Right lobe of liver (tissue), 6 donors: ENCODE measurements at regions not wholly inside any gene's neighbourhood (a gene's known extent, or its start where the extent isn't known, plus 50 kb on each side); places are given as distances from the start of the nearest gene placed in this dataset.

ENCODE experiments used
- ATAC-seq, 4 donors: fragments of 200-7000 bp; cut with Tn5 transposase; one replicate each; pipeline ENCODE4 v1.9.1; 2020; ENCODE audit warnings: mild to moderate bottlenecking in 4 of 4, moderate library complexity in 4 of 4
- DNase-seq, 3 donors: peaks; one replicate each; pipeline ENCODE4 v3.0.0-alpha.2; 2020
- H3K27ac ChIP-seq, 3 donors: fragments of 200-600 bp; one replicate each; pipeline ENCODE4 v1.8.0; 2022
- H3K27me3 ChIP-seq, 2 donors: fragments of 200-600 bp; one replicate each; pipeline ENCODE4 v1.8.0; 2022
- H3K36me3 ChIP-seq, 4 donors: fragments of 200-600 bp; sonication (generic) in 1 of 4; one replicate each; pipeline versions ENCODE4 v1.5.1 to v1.8.0; 2017 to 2022; ENCODE audit warnings: control low read depth in 1 of 4
- H3K4me1 ChIP-seq, 4 donors: fragments of 200-600 bp; sonication (generic) in 1 of 4; one replicate each; pipeline versions ENCODE4 v1.5.1 to v1.8.0; 2017 to 2022; ENCODE audit warnings: control low read depth in 1 of 4
- H3K4me3 ChIP-seq, 3 donors: fragments of 200-600 bp; one replicate each; pipeline ENCODE4 v1.8.0; 2022
- H3K9me3 ChIP-seq, 4 donors: fragments of 200-600 bp; sonication (generic) in 1 of 4; one replicate each; pipeline versions ENCODE4 v1.5.1 to v1.8.0; 2017 to 2022; ENCODE audit warnings: control low read depth in 1 of 4
- POLR2A ChIP-seq: fragments of 450-650 bp; IDR thresholded peaks from one replicate; pipeline ENCODE4 v1.6.1; 2017; ENCODE audit warnings: antibody characterized with exemption, mild to moderate bottlenecking
- WGBS: methylation state at CpG from one replicate; pipeline ENCODE4 v1.1.6; 2018; ENCODE audit warnings: low coverage, low lambda C conversion rate; ENCODE audit not compliant: insufficient coverage; ENCODE audit errors: missing lambda C conversion rate; 5-methylcytosine and 5-hydroxymethylcytosine counted together
- intact Hi-C, 2 donors: fragments of 100-400 bp; cut with DNase I; formaldehyde crosslinking; loops; one replicate each; pipeline versions ENCODE4 v1.11.2 to v1.14.1; 2022
- TF ChIP-seq, protein P1 (sequence below), 4 donors: fragments of 200-600 bp in 3 of 4; fragments of 450-650 bp in 1 of 4; IDR thresholded peaks; one replicate each; pipeline versions ENCODE4 v1.5.1 to v1.8.0; 2016 to 2022; ENCODE audit warnings: antibody characterized with exemption in 4 of 4, mild to moderate bottlenecking in 2 of 4
- donor health status: DM: no; HTN: yes; CAD: no.
- donor health status: DM: no; HTN: no; CAD: no.
- donor health status: DM: no; HTN: no; CAD: no.
- donor health status: DM: no; HTN: yes; CAD: no.
- donor health status: DM: no; HTN: yes; CAD: no.

DNA sequence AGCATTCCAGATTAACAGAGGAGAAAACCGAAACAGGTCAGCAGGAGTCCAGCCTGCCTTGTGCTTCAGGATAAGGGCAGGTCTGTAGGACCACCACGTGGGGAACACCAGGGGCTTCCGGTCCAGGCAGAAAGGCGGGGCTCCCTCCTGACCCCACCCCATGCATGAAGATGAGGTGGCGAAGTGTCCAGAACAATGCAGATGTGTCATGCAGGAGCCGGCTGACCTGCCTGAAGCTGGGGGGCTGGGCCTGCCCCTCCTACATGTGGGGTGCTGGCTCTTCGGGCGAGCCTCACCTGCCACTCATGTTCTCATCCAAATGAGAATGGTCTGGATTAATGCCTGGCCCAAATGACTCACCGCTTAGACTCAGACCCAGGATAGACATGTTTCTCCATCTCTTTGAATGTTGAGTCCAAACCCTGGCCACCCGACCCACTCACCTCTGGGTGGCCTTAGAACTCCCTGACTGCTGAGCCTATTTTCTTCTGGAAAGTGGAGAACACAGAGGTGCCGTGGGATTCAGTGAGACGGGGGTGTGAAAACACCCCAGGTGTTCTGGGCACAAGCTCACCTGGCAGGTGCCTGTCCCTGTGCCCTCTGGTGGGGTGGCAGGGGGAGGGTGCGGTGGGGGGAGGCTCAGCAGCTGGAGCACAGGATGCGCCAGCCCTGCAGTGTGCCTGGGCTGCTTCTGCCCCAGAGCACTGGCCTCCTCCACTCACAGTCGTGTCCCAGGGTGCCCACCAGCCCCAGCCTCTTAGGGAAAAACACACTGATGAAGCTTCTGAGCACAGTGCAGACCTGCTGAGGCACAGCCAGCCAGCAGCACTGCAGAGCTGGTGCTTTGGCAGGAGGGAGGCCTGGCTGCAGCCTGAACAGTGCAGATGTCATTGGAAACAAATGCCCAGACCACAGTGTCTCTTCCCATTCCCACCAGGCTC lies 55.2 kb upstream of the GDF10 start:
- TF ChIP-seq POLR2A, result no peak
- TF ChIP-seq, protein P1, sequence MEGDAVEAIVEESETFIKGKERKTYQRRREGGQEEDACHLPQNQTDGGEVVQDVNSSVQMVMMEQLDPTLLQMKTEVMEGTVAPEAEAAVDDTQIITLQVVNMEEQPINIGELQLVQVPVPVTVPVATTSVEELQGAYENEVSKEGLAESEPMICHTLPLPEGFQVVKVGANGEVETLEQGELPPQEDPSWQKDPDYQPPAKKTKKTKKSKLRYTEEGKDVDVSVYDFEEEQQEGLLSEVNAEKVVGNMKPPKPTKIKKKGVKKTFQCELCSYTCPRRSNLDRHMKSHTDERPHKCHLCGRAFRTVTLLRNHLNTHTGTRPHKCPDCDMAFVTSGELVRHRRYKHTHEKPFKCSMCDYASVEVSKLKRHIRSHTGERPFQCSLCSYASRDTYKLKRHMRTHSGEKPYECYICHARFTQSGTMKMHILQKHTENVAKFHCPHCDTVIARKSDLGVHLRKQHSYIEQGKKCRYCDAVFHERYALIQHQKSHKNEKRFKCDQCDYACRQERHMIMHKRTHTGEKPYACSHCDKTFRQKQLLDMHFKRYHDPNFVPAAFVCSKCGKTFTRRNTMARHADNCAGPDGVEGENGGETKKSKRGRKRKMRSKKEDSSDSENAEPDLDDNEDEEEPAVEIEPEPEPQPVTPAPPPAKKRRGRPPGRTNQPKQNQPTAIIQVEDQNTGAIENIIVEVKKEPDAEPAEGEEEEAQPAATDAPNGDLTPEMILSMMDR (IDR thresholded peaks at IDR 0.05), result no peak
- no peaks in the 10 kb centered on the region for H3K4me1 ChIP-seq
- DNase-seq (no peak), ATAC-seq (no peak)
- no peaks in the 10 kb centered on the region for H3K27me3 ChIP-seq
- H3K36me3 ChIP-seq, result no peaks in the 10 kb centered on the region
- no peaks in the 10 kb centered on the region for H3K9me3 ChIP-seq
- 72% methylated on average over 7 of the region's 15 CpGs for WGBS
- no peak overlapping the region for H3K27ac ChIP-seq
- no peak overlapping the region for H3K4me3 ChIP-seq
- intact Hi-C loops, result no loop called here

DNA sequence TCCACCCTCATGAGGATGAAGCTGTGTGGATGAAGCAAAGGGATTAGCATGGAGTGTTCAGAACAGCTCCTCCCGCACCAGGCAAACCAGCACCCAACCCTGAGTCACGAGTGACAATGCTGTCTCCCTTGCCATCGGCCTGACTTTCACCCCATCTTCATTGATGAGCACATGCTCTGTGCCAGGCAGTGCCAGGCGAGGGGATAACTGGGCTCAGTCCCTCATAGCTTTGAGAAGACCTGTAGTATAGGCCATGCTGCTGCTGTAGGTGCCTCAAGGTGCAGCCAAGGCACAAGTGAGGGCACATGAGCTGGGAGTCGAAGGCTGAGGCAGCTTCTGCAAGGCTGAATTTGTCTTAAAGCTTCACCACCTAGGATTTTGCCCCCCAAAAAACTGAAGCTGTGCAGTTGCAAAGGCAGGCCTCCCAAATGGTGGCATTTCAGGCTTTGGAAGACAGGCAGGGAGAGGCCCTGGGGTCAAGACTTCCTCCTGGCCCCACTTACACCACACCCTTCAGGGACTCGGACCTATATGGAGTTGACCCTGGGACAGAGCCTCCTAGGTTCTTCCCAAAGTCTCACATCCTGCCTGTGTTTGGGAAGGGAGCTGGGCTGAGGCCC lies 54.2 kb upstream of the GDF10 start:
- Histone ChIP-seq H3K27ac (no peak overlapping the region), H3K4me1 (no peaks in the 10 kb centered on the region), H3K9me3 (no peaks in the 10 kb centered on the region), H3K36me3 (no peaks in the 10 kb centered on the region), H3K4me3 (no peak overlapping the region), H3K27me3 (no peaks in the 10 kb centered on the region)
- DNase-seq, result peak in 1 of 3 donors; percentile 28
- 75% methylated on average over 2 of the region's 6 CpGs for WGBS
- TF ChIP-seq POLR2A, result no peak
- TF ChIP-seq, protein P1 (IDR thresholded peaks at IDR 0.05), result no peak
- ATAC-seq, result no peak
- intact Hi-C loops, result no loop called here

DNA sequence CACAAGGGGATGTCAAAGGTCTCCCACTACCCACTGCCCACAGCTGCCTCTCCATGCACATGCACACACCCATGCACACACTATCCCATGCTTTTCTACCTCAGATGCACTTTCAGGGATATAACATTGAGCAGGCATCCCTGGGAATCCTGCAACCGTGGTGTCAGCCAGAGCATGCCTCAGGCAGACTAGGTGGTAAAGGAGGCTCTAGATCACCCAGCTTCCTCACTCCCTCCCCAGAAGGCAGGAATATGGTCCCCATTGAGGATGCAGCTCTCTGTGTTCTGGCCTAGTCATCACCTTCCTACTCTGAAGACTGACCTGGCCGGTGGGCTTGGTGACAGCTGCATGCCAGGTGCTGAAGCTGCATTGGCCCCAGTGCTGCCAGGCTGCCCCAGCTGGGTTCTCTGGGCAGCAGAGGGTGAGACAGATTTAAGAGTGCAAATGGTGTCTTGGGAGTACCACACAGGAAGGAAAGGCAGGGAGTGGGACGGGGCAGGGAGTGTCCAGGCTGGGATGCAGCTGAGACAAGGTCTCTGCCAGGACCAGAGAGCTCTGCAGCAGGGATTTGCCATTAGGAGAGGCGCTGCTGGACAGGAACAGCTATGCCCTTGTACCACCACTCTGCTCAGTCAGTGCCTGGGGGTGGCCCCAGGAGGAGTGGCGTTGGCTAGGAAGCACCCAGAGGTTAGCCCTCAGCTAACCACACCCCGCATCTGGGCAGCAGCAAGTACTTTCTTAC lies 53.4 kb upstream of the GDF10 start:
- DNase-seq, result peak in 1 of 3 donors; percentile 32
- 90% methylated on average over 2 of the region's 6 CpGs for whole genome bisulfite sequencing

More for the DNA sequence above, 53.4 kb upstream of the GDF10 start:
- intact Hi-C loops, result no loop called here
- Histone ChIP-seq H3K27ac (no peak overlapping the region), H3K4me3 (no peak overlapping the region), H3K9me3 (no peaks in the 10 kb centered on the region), H3K4me1 (no peaks in the 10 kb centered on the region), H3K36me3 (no peaks in the 10 kb centered on the region), H3K27me3 (no peaks in the 10 kb centered on the region)
- TF ChIP-seq, protein P1 (IDR thresholded peaks at IDR 0.05), result no peak
- no peak for TF ChIP-seq POLR2A
- no peak for ATAC-seq
